Subcutaneous abdominal adipose tissue (tissue), 5 donors: ENCODE measurements at regions not wholly inside any gene's neighbourhood (a gene's known extent, or its start where the extent isn't known, plus 50 kb on each side); places are given as distances from the start of the nearest gene placed in this dataset.
"Not testable (repeated sequence)": the region's sequence is repeated elsewhere in the genome, so short reads cannot be mapped to it uniquely, and the experiment has no call there.

Source experiments
- H3K27ac ChIP-seq: one replicate; pipeline ENCODE4 v1.7.0; 2013; ENCODE audit warnings: low read depth, mild to moderate bottlenecking, inconsistent platforms, low read length, moderate library complexity
- H3K27me3 ChIP-seq, 5 donors: one replicate each; pipeline ENCODE4 v1.7.0; 2013; ENCODE audit warnings: low read length in 5 of 5, inconsistent platforms in 1 of 5; ENCODE audit not compliant: control insufficient read depth in 5 of 5, insufficient read depth in 4 of 5
- H3K36me3 ChIP-seq, 5 donors: one replicate each; pipeline ENCODE4 v1.7.0; 2013; ENCODE audit warnings: low read length in 5 of 5; ENCODE audit not compliant: control insufficient read depth in 5 of 5, insufficient read depth in 5 of 5
- H3K4me1 ChIP-seq, 5 donors: one replicate each; pipeline ENCODE4 v1.7.0; 2013; ENCODE audit warnings: low read length in 5 of 5, mild to moderate bottlenecking in 3 of 5, moderate library complexity in 1 of 5; ENCODE audit not compliant: control insufficient read depth in 5 of 5, insufficient read depth in 5 of 5
- H3K4me3 ChIP-seq, 5 donors: one replicate each; pipeline ENCODE4 v1.7.0; 2013; ENCODE audit warnings: low read length in 5 of 5, low read depth in 1 of 5
- H3K9ac ChIP-seq, 5 donors: one replicate each; pipeline ENCODE4 v1.7.0; 2013; ENCODE audit warnings: low read length in 5 of 5, mild to moderate bottlenecking in 4 of 5, moderate library complexity in 3 of 5
- H3K9me3 ChIP-seq, 5 donors: one replicate each; pipeline ENCODE4 v1.7.0; 2013; ENCODE audit warnings: low read length in 5 of 5; ENCODE audit not compliant: control insufficient read depth in 5 of 5
- donor health status: healthy.
- donor health status: healthy.
- donor health status: healthy.
- donor health status: healthy.
- donor health status: healthy.

DNA sequence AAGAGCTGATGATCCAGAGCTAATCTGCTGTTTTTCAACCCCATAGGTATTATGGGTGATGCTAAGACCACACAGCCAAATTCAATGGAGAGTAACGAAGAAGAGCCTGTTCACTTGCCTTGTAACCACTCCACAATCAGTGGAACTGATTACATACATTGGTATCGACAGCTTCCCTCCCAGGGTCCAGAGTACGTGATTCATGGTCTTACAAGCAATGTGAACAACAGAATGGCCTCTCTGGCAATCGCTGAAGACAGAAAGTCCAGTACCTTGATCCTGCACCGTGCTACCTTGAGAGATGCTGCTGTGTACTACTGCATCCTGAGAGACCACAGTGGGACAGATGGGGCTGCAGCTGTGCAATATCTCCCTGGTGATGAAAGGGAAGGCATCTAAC, 386.0 kb downstream of the DAD1 start:
- H3K27ac ChIP-seq: no peak overlapping the region
- no peaks in the 10 kb centered on the region for H3K36me3 ChIP-seq
- H3K27me3 ChIP-seq: peaks cover 0 to 2% (median 0%) of the 10 kb centered on the region in 5 donors
- H3K9ac ChIP-seq: no peak overlapping the region
- H3K4me1 ChIP-seq: no peaks in the 10 kb centered on the region
- H3K4me3 ChIP-seq: no peak overlapping the region
- peaks cover 0 to 7% (median 2%) of the 10 kb centered on the region in 5 donors for H3K9me3 ChIP-seq

DNA sequence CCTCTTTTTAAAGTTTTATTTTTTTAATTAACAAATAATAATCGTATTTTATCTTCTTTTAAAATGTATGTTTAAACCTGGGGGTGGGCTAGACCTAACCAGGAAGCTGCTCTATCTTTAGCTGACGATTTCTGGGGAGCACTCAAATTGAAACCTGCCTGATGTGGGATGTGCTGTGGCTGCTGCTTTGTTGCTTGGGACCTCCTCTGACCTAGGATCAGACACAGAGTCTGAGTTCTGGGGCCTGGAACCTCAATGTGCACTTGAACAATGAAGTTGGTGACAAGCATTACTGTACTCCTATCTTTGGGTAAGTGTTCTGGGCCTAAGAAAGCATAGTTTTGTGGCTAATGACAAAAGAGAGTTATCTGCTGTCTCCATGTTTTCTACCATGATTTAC, 386.7 kb downstream of the DAD1 start:
- Histone ChIP-seq H3K27ac (no peak overlapping the region), H3K27me3 (peaks cover 0 to 2% (median 0%) of the 10 kb centered on the region in 5 donors), H3K4me1 (no peaks in the 10 kb centered on the region), H3K9ac (no peak overlapping the region), H3K4me3 (no peak overlapping the region), H3K36me3 (no peaks in the 10 kb centered on the region), H3K9me3 (peaks cover 0 to 7% (median 2%) of the 10 kb centered on the region in 5 donors)

DNA sequence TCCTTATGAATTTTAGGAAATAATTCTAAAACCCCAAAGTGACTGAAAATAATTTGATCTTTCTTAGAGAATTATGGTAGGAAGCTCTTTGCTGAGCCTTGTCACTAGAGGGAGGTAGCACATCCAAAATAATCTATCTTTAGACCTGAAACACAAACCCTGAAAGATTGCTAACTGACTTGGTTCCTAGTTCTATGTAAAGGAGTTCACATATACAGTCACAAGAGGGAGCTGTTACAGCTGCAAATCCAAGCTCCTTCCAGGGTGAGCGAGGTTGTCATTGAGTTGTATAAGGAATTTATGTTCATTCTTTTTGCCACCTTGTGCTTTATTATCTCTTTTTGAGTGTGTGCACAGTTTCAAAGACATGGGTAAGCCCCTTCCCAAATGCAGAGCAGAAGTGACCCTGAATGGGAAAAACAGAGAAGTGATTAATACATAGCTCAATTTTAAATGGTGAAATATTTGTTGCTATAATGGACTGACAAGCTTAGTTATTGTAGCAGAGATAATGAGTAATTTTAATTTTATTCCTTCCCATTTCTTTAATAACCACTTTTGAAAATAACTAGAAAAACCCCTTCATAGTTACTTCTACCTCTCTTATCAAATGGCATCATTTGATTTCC, 387.9 kb downstream of the DAD1 start:
- no peaks in the 10 kb centered on the region for H3K4me1 ChIP-seq
- H3K36me3 ChIP-seq: no peaks in the 10 kb centered on the region
- H3K27ac ChIP-seq: no peak overlapping the region
- no peak overlapping the region for H3K4me3 ChIP-seq
- no peak overlapping the region for H3K9ac ChIP-seq
- peaks cover 0 to 7% (median 2%) of the 10 kb centered on the region in 5 donors for H3K9me3 ChIP-seq
- peaks cover 0 to 2% (median 0%) of the 10 kb centered on the region in 5 donors for H3K27me3 ChIP-seq

DNA sequence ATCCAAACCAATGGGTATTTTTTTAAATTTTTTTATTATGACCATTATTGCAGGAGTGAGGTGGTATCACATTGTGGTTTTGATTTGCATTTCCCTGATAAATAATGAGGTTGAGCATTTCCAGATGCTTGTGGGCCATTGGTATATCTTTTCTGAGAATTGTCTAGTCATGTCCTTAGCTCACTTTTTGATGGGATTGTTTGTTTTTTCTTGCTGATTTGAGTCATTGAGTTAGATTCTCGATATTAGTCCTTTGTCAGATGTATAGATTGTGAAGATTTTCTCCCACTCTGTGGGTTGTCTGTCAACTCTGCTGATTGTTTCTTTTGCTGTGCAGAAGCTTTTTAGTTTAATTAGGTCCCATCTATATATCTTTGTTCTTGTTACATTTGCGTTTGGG, 388.9 kb downstream of the DAD1 start:
- not testable (repeated sequence) for H3K27me3 ChIP-seq, H3K9me3 ChIP-seq, H3K27ac ChIP-seq, H3K36me3 ChIP-seq, H3K4me3 ChIP-seq, H3K4me1 ChIP-seq, H3K9ac ChIP-seq

DNA sequence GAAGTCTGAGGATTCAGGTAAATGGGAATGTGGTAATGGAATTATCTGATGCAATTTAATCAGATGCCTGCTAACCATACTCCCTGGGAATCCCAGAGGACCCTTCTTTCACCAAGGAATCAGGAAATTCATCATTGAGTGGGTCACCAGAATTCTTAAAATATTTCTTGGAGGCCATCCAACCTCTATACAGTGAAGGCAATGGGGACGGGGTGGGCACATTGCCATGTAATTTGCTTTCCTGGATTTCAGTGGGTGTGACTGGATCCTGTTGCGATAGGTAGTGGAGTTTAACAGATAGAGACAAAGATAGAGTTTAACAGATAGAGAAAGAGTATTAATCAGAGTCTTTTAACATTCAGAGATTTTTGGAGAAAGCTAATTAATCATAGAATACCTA, 394.4 kb downstream of the DAD1 start:
- Histone ChIP-seq H3K9me3 (peaks cover 0 to 7% (median 2%) of the 10 kb centered on the region in 5 donors), H3K4me3 (no peak overlapping the region), H3K4me1 (no peaks in the 10 kb centered on the region), H3K27me3 (no peaks in the 10 kb centered on the region), H3K27ac (no peak overlapping the region), H3K36me3 (no peaks in the 10 kb centered on the region), H3K9ac (no peak overlapping the region)

DNA sequence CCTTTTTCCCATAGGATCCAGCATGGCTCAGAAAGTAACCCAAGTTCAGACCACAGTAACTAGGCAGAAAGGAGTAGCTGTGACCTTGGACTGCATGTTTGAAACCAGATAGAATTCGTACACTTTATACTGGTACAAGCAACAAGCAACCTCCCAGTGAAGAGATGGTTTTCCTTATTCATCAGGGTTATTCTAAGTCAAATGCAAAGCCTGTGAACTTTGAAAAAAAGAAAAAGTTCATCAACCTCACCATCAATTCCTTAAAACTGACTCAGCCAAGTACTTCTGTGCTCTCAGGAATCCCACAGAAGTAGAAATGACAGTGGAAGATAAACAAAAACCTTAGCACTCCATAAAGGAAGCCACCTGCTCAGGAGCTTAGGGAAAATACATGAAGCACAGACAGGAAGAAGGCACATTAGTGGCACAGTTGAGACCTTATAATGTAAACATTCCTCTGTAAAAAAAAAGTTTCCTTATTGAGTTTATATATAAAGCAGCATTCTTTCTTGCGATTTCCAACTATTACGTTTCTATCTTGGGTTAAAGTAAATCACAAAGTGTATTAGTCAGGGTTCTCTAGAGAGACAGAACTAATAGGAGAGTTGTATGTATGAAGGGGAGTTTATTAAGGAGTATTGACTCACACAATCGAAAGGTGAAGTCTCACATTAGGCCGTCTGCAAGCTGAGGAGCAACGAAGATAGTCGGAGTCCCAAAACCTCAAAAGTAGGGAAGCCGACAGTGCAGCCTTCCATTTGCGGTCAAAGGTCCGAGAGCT, 398.4 kb downstream of the DAD1 start:
- no peaks in the 10 kb centered on the region for H3K36me3 ChIP-seq
- no peaks in the 10 kb centered on the region for H3K4me1 ChIP-seq
- no peak overlapping the region for H3K4me3 ChIP-seq
- H3K9ac ChIP-seq: no peak overlapping the region
- H3K9me3 ChIP-seq: no peaks in the 10 kb centered on the region
- no peak overlapping the region for H3K27ac ChIP-seq
- no peaks in the 10 kb centered on the region for H3K27me3 ChIP-seq

DNA sequence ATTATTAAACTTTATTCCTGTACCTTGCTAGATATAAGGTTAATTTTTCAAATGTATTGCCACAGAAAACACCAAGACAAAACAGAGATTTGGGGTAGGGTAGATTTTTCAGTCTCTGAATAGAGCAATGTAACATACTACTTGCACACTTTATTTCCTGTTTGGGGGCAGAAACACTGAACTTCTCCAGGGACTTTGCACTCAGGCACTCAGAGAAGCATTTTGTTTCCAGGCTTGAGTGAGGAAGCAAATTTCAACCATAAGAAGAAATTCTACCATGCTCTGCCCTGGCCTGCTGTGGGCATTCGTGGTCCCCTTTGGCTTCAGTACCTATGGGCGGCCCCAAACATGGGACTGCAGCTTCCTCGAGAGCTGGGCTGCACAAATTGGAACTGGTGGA, 399.1 kb downstream of the DAD1 start:
- no peaks in the 10 kb centered on the region for H3K36me3 ChIP-seq
- H3K4me1 ChIP-seq: no peaks in the 10 kb centered on the region
- no peak overlapping the region for H3K27ac ChIP-seq
- no peak overlapping the region for H3K9ac ChIP-seq
- no peak overlapping the region for H3K4me3 ChIP-seq
- no peaks in the 10 kb centered on the region for H3K9me3 ChIP-seq
- no peaks in the 10 kb centered on the region for H3K27me3 ChIP-seq

DNA sequence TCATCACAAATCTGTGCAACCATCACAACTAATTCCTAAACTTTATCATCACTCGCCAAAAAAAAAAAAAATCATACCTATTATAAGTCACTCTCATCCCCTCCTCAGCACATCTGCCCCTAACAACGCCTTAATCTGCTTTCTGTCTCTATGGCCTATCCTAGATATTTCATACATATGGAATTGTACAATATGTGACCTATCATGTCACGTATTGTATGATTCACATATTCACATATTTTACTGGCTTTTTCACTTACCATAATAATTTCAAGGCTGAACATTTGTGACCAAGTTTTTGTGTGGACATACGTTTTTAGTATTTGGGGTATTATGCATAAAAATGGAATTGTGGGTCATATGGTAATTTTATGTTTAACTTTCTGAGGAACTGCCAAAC, 400.7 kb downstream of the DAD1 start:
- no peaks in the 10 kb centered on the region for H3K4me1 ChIP-seq

DNA sequence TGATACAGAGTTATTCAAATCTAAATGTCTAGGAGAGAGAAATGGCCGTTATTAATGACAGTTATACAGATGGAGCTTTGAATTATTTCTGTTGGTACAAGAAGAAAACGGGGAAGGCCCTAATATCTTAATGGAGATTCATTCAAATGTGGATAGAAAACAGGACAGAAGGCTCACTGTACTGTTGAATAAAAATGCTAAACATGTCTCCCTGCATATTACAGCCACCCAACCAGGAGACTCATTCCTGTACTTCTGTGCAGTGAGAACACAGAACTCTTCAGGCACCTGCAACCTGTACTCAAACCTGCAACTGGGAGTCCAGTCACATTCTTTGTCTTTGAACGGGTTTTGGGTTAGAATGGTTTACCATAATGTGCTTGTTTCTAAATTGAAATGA, 403.2 kb downstream of the DAD1 start:
- Histone ChIP-seq H3K27me3 (no peaks in the 10 kb centered on the region), H3K9me3 (no peaks in the 10 kb centered on the region), H3K36me3 (no peaks in the 10 kb centered on the region)

More for the DNA sequence above, 400.7 kb downstream of the DAD1 start:
- H3K9me3 ChIP-seq: no peaks in the 10 kb centered on the region
- H3K27me3 ChIP-seq: no peaks in the 10 kb centered on the region
- H3K27ac ChIP-seq: no peak overlapping the region
- H3K36me3 ChIP-seq: no peaks in the 10 kb centered on the region
- H3K4me3 ChIP-seq: no peak overlapping the region
- H3K9ac ChIP-seq: no peak overlapping the region

DNA sequence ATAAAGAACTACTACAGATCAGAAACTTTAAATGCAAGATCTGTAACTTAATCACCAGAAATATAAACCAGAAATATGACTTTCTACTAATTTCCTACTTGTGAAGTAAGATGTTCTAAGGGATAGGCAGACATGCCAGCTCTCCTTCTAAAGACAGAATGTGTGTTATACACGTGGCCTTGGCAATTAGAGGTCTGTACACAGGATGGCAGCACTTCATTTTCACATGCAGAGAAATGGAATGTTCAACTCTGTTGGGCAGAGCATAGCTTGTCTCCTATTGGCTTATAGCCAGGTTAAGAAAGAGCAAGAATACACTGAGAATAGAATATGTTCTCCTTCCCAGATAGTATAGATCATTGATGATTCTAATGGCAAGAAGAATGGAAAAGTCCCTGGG, 403.8 kb downstream of the DAD1 start:
- Histone ChIP-seq H3K9ac (no peak overlapping the region), H3K36me3 (no peaks in the 10 kb centered on the region), H3K9me3 (no peaks in the 10 kb centered on the region), H3K27me3 (no peaks in the 10 kb centered on the region), H3K27ac (no peak overlapping the region), H3K4me1 (no peaks in the 10 kb centered on the region), H3K4me3 (no peak overlapping the region)

More for the DNA sequence above, 403.2 kb downstream of the DAD1 start:
- H3K4me1 ChIP-seq: no peaks in the 10 kb centered on the region
- H3K4me3 ChIP-seq: no peak overlapping the region
- no peak overlapping the region for H3K9ac ChIP-seq
- no peak overlapping the region for H3K27ac ChIP-seq
